ENCODE measurements at regions not wholly inside any gene's neighbourhood (a gene's known extent, or its start where the extent isn't known, plus 50 kb on each side); places are given as distances from the start of the nearest gene placed in this dataset.

GRCh38 chrX:4588056-4588455, 874.6 kb upstream of the PRKX start:
- TF ChIP-seq ZFP30 (CRISPR knock-in tag; IDR thresholded peaks at IDR 0.05): no peak
- TF ChIP-seq CSRNP3 (CRISPR knock-in tag; IDR thresholded peaks at IDR 0.05): no peak
- TF ChIP-seq ESRRG (CRISPR knock-in tag; IDR thresholded peaks at IDR 0.05): no peak
- no peak for TF ChIP-seq RARB (CRISPR knock-in tag; IDR thresholded peaks at IDR 0.05)
- no peak for TF ChIP-seq CSDC2 (CRISPR knock-in tag; IDR thresholded peaks at IDR 0.05)
- TF ChIP-seq CREB5 (CRISPR knock-in tag; IDR thresholded peaks at IDR 0.05; ENCODE audit: low read depth): no peak
- TF ChIP-seq SNAI2 (CRISPR knock-in tag; IDR thresholded peaks at IDR 0.05): no peak
- TF ChIP-seq ZC3H10 (CRISPR knock-in tag; IDR thresholded peaks at IDR 0.05): no peak
- TF ChIP-seq POU6F1 (CRISPR knock-in tag; IDR thresholded peaks at IDR 0.05; ENCODE audit: borderline replicate concordance, low read depth): no peak
- TF ChIP-seq GLIS3 (CRISPR knock-in tag; IDR thresholded peaks at IDR 0.05): no peak
- no peak for TF ChIP-seq PATZ1 (CRISPR knock-in tag; IDR thresholded peaks at IDR 0.05; ENCODE audit: borderline replicate concordance)
- no peak for TF ChIP-seq PPARA (CRISPR knock-in tag; IDR thresholded peaks at IDR 0.05; ENCODE audit: borderline replicate concordance)
- no peak for TF ChIP-seq TCF4 (CRISPR knock-in tag; IDR thresholded peaks at IDR 0.05; ENCODE audit: borderline replicate concordance)
- no peak for TF ChIP-seq OSR1 (CRISPR knock-in tag; IDR thresholded peaks at IDR 0.05)
- TF ChIP-seq ZNF70 (CRISPR knock-in tag; IDR thresholded peaks at IDR 0.05): no peak
- TF ChIP-seq ZNF565 (CRISPR knock-in tag; conservative IDR thresholded peaks at IDR 0.05; ENCODE audit: low read depth): no peak
- TF ChIP-seq ISL1 (CRISPR knock-in tag; IDR thresholded peaks at IDR 0.05): no peak
- TF ChIP-seq BACH2 (CRISPR knock-in tag; IDR thresholded peaks at IDR 0.05; ENCODE audit: borderline replicate concordance): no peak
- no peak for TF ChIP-seq ZFP3 (CRISPR knock-in tag; IDR thresholded peaks at IDR 0.05)
- ATAC-seq: no peak

GRCh38 chrX:4579999-4580398, 866.5 kb upstream of the PRKX start:
- TF ChIP-seq ZNF8 (CRISPR knock-in tag; IDR thresholded peaks at IDR 0.05) (no peak), ZFP3 (CRISPR knock-in tag; IDR thresholded peaks at IDR 0.05) (no peak), POU6F1 (CRISPR knock-in tag; IDR thresholded peaks at IDR 0.05; ENCODE audit: borderline replicate concordance, low read depth) (no peak), CREB5 (CRISPR knock-in tag; IDR thresholded peaks at IDR 0.05; ENCODE audit: low read depth) (no peak)

DNA sequence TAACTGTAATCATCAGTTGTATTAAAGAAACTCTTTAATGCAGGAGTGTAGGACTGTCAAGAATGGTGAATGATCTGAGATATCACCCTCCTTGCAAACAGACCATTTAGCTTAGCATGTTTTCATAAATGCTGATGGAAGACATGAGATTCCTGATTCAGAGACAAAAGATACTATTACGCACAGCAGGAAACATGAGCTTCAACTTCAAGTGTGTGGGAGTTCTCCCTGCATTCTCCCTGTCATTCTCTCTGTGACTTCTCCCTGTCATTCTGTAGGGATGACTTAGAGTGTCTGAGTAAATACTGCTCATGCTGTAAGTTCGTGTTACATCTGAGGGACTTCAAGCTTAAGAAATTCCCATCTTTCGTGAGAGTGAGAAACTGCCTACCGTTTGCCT, 866.0 kb upstream of the PRKX start:
- ATAC-seq: no peak
- TF ChIP-seq ZNF70 (CRISPR knock-in tag; IDR thresholded peaks at IDR 0.05) (no peak), ARNTL (CRISPR knock-in tag; IDR thresholded peaks at IDR 0.05; ENCODE audit: borderline replicate concordance, low read depth) (no peak), TCF4 (CRISPR knock-in tag; IDR thresholded peaks at IDR 0.05; ENCODE audit: borderline replicate concordance) (no peak), TOX (CRISPR knock-in tag; IDR thresholded peaks at IDR 0.05; ENCODE audit: borderline replicate concordance) (no peak), PATZ1 (CRISPR knock-in tag; IDR thresholded peaks at IDR 0.05; ENCODE audit: borderline replicate concordance) (no peak), ZFP3 (CRISPR knock-in tag; IDR thresholded peaks at IDR 0.05) (no peak), ZNF8 (CRISPR knock-in tag; IDR thresholded peaks at IDR 0.05) (no peak), ISL1 (CRISPR knock-in tag; IDR thresholded peaks at IDR 0.05) (no peak), POU6F1 (CRISPR knock-in tag; IDR thresholded peaks at IDR 0.05; ENCODE audit: borderline replicate concordance, low read depth) (no peak)

More at GRCh38 chrX:4579999-4580398, 866.5 kb upstream of the PRKX start:
- ATAC-seq: no peak
